Pancreas (tissue), 10 donors: ENCODE measurements at regions not wholly inside any gene's neighbourhood (a gene's known extent, or its start where the extent isn't known, plus 50 kb on each side); places are given as distances from the start of the nearest gene placed in this dataset.

ENCODE experiments used
- ATAC-seq, 4 donors: fragments of 200-7000 bp; cut with Tn5 transposase; one replicate each; pipeline versions ENCODE4 v1.8.0 to v1.9.1; 2020; ENCODE audit warnings: mild to moderate bottlenecking in 4 of 4, moderate library complexity in 4 of 4
- DNase-seq, 6 donors: peaks; one replicate each; pipeline ENCODE4 v3.0.0-alpha.2; 2020
- FAIRE-seq: peaks from 2 replicates; lab custom pipeline; 2012; peaks lifted over from hg19 to GRCh38; lab: Jason Lieb, UNC
- H3K27ac ChIP-seq, 4 donors: fragments of 200-600 bp; sonication (generic); 1 replicate in 3 of 4; 2 replicates in 1 of 4; pipeline versions ENCODE4 v1.5.0 to v1.8.0; 2020
- H3K27me3 ChIP-seq, 4 donors: fragments of 200-600 bp; one replicate each; pipeline ENCODE4 v1.8.0; 2021
- H3K36me3 ChIP-seq, 3 donors: fragments of 200-600 bp; sonication (generic) in 1 of 3; one replicate each; pipeline versions ENCODE4 v1.5.0 to v1.8.0; 2020 to 2021
- H3K4me1 ChIP-seq, 3 donors: fragments of 200-600 bp; one replicate each; pipeline ENCODE4 v1.8.0; 2021
- H3K4me3 ChIP-seq, 4 donors: fragments of 200-600 bp; sonication (generic) in 2 of 4; one replicate each; pipeline versions ENCODE4 v1.5.0 to v1.8.0; 2020 to 2021
- H3K9me3 ChIP-seq, 4 donors: fragments of 200-600 bp; one replicate each; pipeline ENCODE4 v1.8.0; 2021
- WGBS, 2 donors: extraction: QIAGEN DNeasy Blood & Tissue Kit; methylation state at CpG; one replicate each; pipeline ENCODE4 v1.1.7; 2013; 5-methylcytosine and 5-hydroxymethylcytosine counted together
- intact Hi-C, 3 donors: fragments of 100-400 bp; cut with DNase I; formaldehyde crosslinking; loops; one replicate each; pipeline versions ENCODE4 v1.11.1 to v1.14.2; 2022
- TF ChIP-seq, protein P1 (sequence below), 4 donors: fragments of 200-600 bp; sonication (generic) in 3 of 4; IDR thresholded peaks; one replicate each; pipeline versions ENCODE4 v1.5.0 to v1.8.0; 2021; ENCODE audit warnings: antibody characterized with exemption in 4 of 4
- donor health status: healthy with polysubstance abuse.
- donor health status: DM: no; HTN: no; CAD: no; lungs with moderate emphysema.
- donor health status: DM: no; HTN: no; CAD: no.
- donor health status: control.
- donor health status: control.
- donor health status: Bipolar disorder and iron deficiency.
- donor health status: DM: yes; HTN: yes; CAD: no.
- donor health status: DM: no; HTN: no; CAD: no.
- donor health status: DM: no; HTN: no; CAD: no.
- donor health status: DM: yes; HTN: yes; CAD: no.

DNA sequence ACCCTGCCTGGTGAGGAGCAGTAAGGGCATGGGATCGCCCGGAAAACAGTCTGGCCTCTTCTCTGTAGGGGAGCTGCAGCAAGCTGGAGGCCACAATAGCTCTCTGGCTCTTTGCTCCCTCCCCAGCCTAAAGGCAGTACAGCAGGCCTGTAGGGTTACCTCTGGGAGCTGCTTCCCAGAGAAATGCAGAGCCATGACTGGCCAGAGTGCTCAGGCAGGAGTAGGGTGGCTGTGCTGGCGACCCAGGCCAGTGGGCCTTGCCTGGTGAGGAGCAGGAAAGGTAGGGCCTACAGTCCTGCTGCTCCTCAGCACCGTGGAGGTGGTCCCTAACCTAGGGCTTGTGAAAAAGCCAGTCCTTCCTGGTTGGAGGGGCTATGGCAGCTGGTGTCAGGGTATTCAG lies 129.9 kb upstream of the CHD6 start:
- Histone ChIP-seq H3K27me3 (peaks cover 0 to 4% (median 0%) of the 10 kb centered on the region in 4 donors), H3K27ac (no peak overlapping the region), H3K4me1 (no peaks in the 10 kb centered on the region), H3K4me3 (no peak overlapping the region), H3K36me3 (no peaks in the 10 kb centered on the region), H3K9me3 (no peaks in the 10 kb centered on the region)
- FAIRE-seq (no peak), DNase-seq (no peak), ATAC-seq (no peak)
- TF ChIP-seq, protein P1, sequence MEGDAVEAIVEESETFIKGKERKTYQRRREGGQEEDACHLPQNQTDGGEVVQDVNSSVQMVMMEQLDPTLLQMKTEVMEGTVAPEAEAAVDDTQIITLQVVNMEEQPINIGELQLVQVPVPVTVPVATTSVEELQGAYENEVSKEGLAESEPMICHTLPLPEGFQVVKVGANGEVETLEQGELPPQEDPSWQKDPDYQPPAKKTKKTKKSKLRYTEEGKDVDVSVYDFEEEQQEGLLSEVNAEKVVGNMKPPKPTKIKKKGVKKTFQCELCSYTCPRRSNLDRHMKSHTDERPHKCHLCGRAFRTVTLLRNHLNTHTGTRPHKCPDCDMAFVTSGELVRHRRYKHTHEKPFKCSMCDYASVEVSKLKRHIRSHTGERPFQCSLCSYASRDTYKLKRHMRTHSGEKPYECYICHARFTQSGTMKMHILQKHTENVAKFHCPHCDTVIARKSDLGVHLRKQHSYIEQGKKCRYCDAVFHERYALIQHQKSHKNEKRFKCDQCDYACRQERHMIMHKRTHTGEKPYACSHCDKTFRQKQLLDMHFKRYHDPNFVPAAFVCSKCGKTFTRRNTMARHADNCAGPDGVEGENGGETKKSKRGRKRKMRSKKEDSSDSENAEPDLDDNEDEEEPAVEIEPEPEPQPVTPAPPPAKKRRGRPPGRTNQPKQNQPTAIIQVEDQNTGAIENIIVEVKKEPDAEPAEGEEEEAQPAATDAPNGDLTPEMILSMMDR (IDR thresholded peaks at IDR 0.05): no peak
- intact Hi-C loops: no loop called here
- WGBS, 2 donors: 66 to 74% methylated on average over 4 of the region's 4 CpGs

- TF ChIP-seq, protein P1 (IDR thresholded peaks at IDR 0.05): no peak
- H3K4me3 ChIP-seq: no peak overlapping the region
- H3K27ac ChIP-seq: no peak overlapping the region
- FAIRE-seq (no peak), DNase-seq (no peak), ATAC-seq (no peak)
- no peaks in the 10 kb centered on the region for H3K4me1 ChIP-seq
- H3K36me3 ChIP-seq: no peaks in the 10 kb centered on the region
- intact Hi-C loops: no loop called here
- peaks cover 0 to 4% (median 0%) of the 10 kb centered on the region in 4 donors for H3K27me3 ChIP-seq
- H3K9me3 ChIP-seq: no peaks in the 10 kb centered on the region
These were observed 129.0 kb upstream of the CHD6 start for GRCh38 chr20:41747226-41747625.

GRCh38 chr20:41746635-41747034 lies 128.5 kb upstream of the CHD6 start:
- Histone ChIP-seq H3K4me1 (no peaks in the 10 kb centered on the region), H3K27ac (no peak overlapping the region), H3K4me3 (no peak overlapping the region), H3K27me3 (peaks cover 0 to 4% (median 0%) of the 10 kb centered on the region in 4 donors), H3K36me3 (no peaks in the 10 kb centered on the region), H3K9me3 (no peaks in the 10 kb centered on the region)
- WGBS, 2 donors: 59 to 66% methylated on average over 1 of the region's 1 CpG
- TF ChIP-seq, protein P1 (IDR thresholded peaks at IDR 0.05): no peak
- intact Hi-C loops: no loop called here
- FAIRE-seq: no peak
- DNase-seq: no peak
- no peak for ATAC-seq

DNA sequence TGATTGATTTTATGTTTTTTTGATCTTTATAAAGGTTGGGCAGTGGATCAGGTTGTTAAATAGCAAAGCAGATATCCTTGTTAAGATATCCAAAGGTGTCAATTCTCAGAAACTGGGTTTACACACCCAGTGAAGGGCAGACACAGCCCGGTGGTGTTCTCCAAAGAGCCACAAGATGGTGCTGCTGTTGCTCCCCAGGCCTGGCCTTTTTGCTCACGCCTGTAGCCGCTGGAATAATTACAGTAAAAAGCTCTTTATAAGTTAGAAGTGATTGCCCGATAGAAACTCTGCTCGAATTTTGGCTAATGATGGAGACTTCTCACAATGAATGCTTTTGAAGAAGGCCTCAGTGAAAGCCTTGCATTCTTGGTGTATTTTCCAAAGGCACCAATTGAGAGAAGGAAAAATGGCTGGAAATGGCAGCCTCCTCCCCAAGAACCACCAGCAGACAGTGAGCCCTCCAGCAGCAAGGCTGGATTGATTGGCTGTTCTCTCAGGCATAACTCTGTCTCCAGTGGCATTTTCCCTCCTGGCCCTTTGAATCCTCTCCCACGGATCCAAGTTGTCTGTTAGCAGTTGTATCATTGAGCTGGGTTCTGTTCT lies 120.5 kb upstream of the CHD6 start:
- no peaks in the 10 kb centered on the region for H3K9me3 ChIP-seq
- no peak for FAIRE-seq
- H3K27me3 ChIP-seq: no peaks in the 10 kb centered on the region
- no peaks in the 10 kb centered on the region for H3K36me3 ChIP-seq
- TF ChIP-seq, protein P1 (IDR thresholded peaks at IDR 0.05): peak; percentile 55 to 79 (median 74)
- intact Hi-C loops: no loop called here
- DNase-seq: peak in 5 of 6 donors; percentile 26 to 69 (median 63)
- H3K4me3 ChIP-seq: no peak overlapping the region
- WGBS, 2 donors: 14 to 17% methylated on average over 6 of the region's 6 CpGs
- H3K27ac ChIP-seq: no peak overlapping the region
- peak; percentile 64 to 92 (median 90) for ATAC-seq
- no peaks in the 10 kb centered on the region for H3K4me1 ChIP-seq

DNA sequence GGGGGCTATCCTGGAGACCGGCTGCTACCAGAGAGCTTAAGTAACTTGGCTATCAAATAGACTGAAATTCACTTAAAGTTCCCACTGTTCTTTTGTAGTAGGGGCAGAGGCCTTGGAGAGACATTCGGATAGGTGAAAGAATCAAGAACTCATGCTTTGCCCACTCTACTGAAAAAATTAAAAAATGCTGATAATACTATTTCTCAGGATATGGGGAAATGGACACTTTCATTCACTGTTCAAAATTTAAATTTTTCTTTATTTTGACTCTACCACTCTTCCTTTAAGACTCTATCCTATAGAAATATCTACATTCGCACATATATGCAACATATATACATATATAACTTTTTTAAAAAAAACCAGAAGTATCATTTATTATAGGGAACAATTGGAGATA lies 117.8 kb upstream of the CHD6 start:
- Histone ChIP-seq H3K4me3 (no peak overlapping the region), H3K27me3 (no peaks in the 10 kb centered on the region), H3K27ac (no peak overlapping the region), H3K4me1 (no peaks in the 10 kb centered on the region), H3K9me3 (no peaks in the 10 kb centered on the region), H3K36me3 (no peaks in the 10 kb centered on the region)
- ATAC-seq: no peak
- intact Hi-C loops: no loop called here
- 88 to 94% methylated on average over 3 of the region's 3 CpGs for WGBS, 2 donors
- TF ChIP-seq, protein P1 (IDR thresholded peaks at IDR 0.05): no peak
- no peak for DNase-seq
- no peak for FAIRE-seq
